HCT116 (cell line): ENCODE measurements at regions not wholly inside any gene's neighbourhood (a gene's known extent, or its start where the extent isn't known, plus 50 kb on each side); places are given as distances from the start of the nearest gene placed in this dataset.

Experiments
- ATAC-seq: fragments of 200-7000 bp; cut with Tn5 transposase; 2 replicates; pipeline ENCODE4 v1.9.1; 2020; ENCODE audit warnings: mild to moderate bottlenecking, moderate library complexity
- BruUV-seq: library from RNA; stranded (reverse); fragments of 400-500 nt; replicated peaks from 2 replicates; lab custom pipeline; 2021; lab: Mats Ljungman, UMichigan
- CTCF ChIA-PET: fragments of 300-600 bp; sonication (Branson Sonifier 250); formaldehyde crosslinking; loops from one replicate; lab custom pipeline; 2021; ENCODE audit warnings: antibody characterized with exemption; lab: Charles Lee
- POLR2A ChIA-PET: fragments of 300-600, 350-600 bp; sonication (Branson Sonifier 250); formaldehyde crosslinking; loops from one replicate; lab custom pipeline; 2021; ENCODE audit warnings: antibody characterized with exemption; lab: Charles Lee
- RAD21 ChIA-PET, 2 experiments: fragments of 300-600 bp; sonication (Branson Sonifier 250); formaldehyde crosslinking; loops; one replicate each; lab custom pipeline; 2023; ENCODE audit warnings: low total read pairs in 2 of 2; ENCODE audit not compliant: uncharacterized antibody in 2 of 2, unreplicated experiment in 2 of 2, low non-redundant PET in 1 of 2; lab: Charles Lee
- DNase-seq: peaks from one replicate; pipeline ENCODE4 v3.0.0-alpha.2; 2010; ENCODE audit warnings: low read depth, low spot score
- H2AFZ ChIP-seq: fragments of 200-600 bp; shearing (Covaris generic), sonication (generic); 2 replicates; pipeline ENCODE4 v1.6.1; 2017; ENCODE audit warnings: low read depth, mixed run types, mixed read lengths, antibody characterized with exemption, low read length; ENCODE audit not compliant: poor library complexity, severe bottlenecking
- H3K27ac ChIP-seq: 2 replicates; pipeline ENCODE4 v1.5.1; 2012; ENCODE audit warnings: low read depth, low read length
- H3K27me3 ChIP-seq: fragments of 200-600 bp; sonication (generic); 2 replicates; pipeline ENCODE4 v1.6.1; 2016; ENCODE audit warnings: mixed run types, low read length, mixed read lengths; ENCODE audit not compliant: insufficient read depth
- H3K36me3 ChIP-seq, 2 experiments: fragments of 200-500 bp in 1 of 2; fragments of 200-600 bp in 1 of 2; sonication (Bioruptor generic) in 1 of 2; sonication (generic) in 1 of 2; 2 replicates each; pipeline versions ENCODE4 v1.5.1 to v1.6.1; 2014 to 2016; ENCODE audit warnings: low read length in 2 of 2, inconsistent platforms in 1 of 2, mixed read lengths in 1 of 2, mixed run types in 1 of 2; ENCODE audit not compliant: insufficient read depth in 2 of 2, control insufficient read depth in 1 of 2
- H3K4me1 ChIP-seq, 2 experiments: fragments of 200-600 bp in 1 of 2; sonication (generic) in 1 of 2; 2 replicates each; pipeline versions ENCODE4 v1.5.1 to v1.6.1; 2012 to 2017; ENCODE audit warnings: low read length in 2 of 2, inconsistent platforms in 1 of 2, mild to moderate bottlenecking in 1 of 2, mixed read lengths in 1 of 2, mixed run types in 1 of 2, moderate library complexity in 1 of 2; ENCODE audit not compliant: insufficient read depth in 2 of 2, control insufficient read depth in 1 of 2
- H3K4me2 ChIP-seq: fragments of 200-600 bp; sonication (generic); 2 replicates; pipeline ENCODE4 v1.6.1; 2017; ENCODE audit warnings: mixed run types, low read length, mixed read lengths
- H3K4me3 ChIP-seq, 2 experiments: fragments of 200-600 bp in 1 of 2; sonication (generic) in 1 of 2; replicated peaks in 1 of 2; 2 replicates each; pipeline ENCODE4 v1.5.1; 2011 to 2016; ENCODE audit warnings: low read length in 2 of 2, control low read depth in 1 of 2, low read depth in 1 of 2, mild to moderate bottlenecking in 1 of 2, mixed read lengths in 1 of 2, mixed run types in 1 of 2
- H3K79me2 ChIP-seq: fragments of 200-600 bp; sonication (generic); 2 replicates; pipeline ENCODE4 v1.6.1; 2017; ENCODE audit warnings: mild to moderate bottlenecking, mixed run types, low read length, moderate library complexity, mixed read lengths; ENCODE audit not compliant: insufficient read depth
- H3K9ac ChIP-seq: fragments of 200-600 bp; sonication (generic); 2 replicates; pipeline ENCODE4 v1.6.1; 2016; ENCODE audit warnings: low read length, mixed read lengths
- H3K9me2 ChIP-seq: fragments of 200-600 bp; sonication (generic), shearing (Covaris generic); 2 replicates; pipeline ENCODE4 v1.6.1; 2017; ENCODE audit warnings: mixed run types, mild to moderate bottlenecking, moderate library complexity; ENCODE audit not compliant: insufficient read depth
- H3K9me3 ChIP-seq, 2 experiments: fragments of 200-500 bp in 1 of 2; fragments of 200-600 bp in 1 of 2; sonication (Bioruptor generic) in 1 of 2; sonication (generic) in 1 of 2; 2 replicates each; pipeline ENCODE4 v1.6.1; 2014 to 2017; ENCODE audit warnings: low read length in 2 of 2, mixed read lengths in 2 of 2, inconsistent platforms in 1 of 2, low read depth in 1 of 2, mild to moderate bottlenecking in 1 of 2, mixed run types in 1 of 2, moderate library complexity in 1 of 2; ENCODE audit not compliant: control insufficient read depth in 1 of 2, insufficient read depth in 1 of 2
- H4K20me1 ChIP-seq: fragments of 200-600 bp; sonication (generic), shearing (Covaris generic); 2 replicates; pipeline ENCODE4 v1.6.1; 2017; ENCODE audit warnings: mixed run types, mild to moderate bottlenecking, moderate library complexity; ENCODE audit not compliant: insufficient read depth
- EGR1 ChIP-seq: IDR thresholded peaks from 2 replicates; pipeline ENCODE4 v1.6.1; 2012; ENCODE audit warnings: low read depth
- ELF1 ChIP-seq: IDR thresholded peaks from 2 replicates; pipeline ENCODE4 v1.6.1; 2012; ENCODE audit warnings: low read depth, borderline replicate concordance
- EZH2 ChIP-seq: fragments of 200-600 bp; sonication (generic); IDR thresholded peaks from 2 replicates; pipeline ENCODE4 v1.6.1; 2017; ENCODE audit warnings: antibody characterized with exemption, mixed run types
- EZH2phosphoT487 ChIP-seq: fragments of 200-600 bp; IDR thresholded peaks from 2 replicates; pipeline ENCODE4 v1.6.1; 2018; ENCODE audit warnings: antibody characterized with exemption, borderline replicate concordance
- FOSL1 ChIP-seq: IDR thresholded peaks from 2 replicates; pipeline ENCODE4 v1.6.1; 2012; ENCODE audit warnings: low read depth
- POLR2AphosphoS5 ChIP-seq: IDR thresholded peaks from 2 replicates; pipeline ENCODE4 v1.6.1; 2011; ENCODE audit warnings: mild to moderate bottlenecking, low read depth, low read length, moderate library complexity
- YY1 ChIP-seq: IDR thresholded peaks from 2 replicates; pipeline ENCODE4 v1.6.1; 2011; ENCODE audit warnings: low read length, low read depth, moderate library complexity, mild to moderate bottlenecking; ENCODE audit not compliant: insufficient replicate concordance; ENCODE audit errors: extremely low read depth
- ZNF274 ChIP-seq: fragments of 200-500 bp; sonication (Bioruptor generic); IDR thresholded peaks from 2 replicates; pipeline ENCODE4 v1.6.1; 2014; ENCODE audit warnings: mild to moderate bottlenecking, low read depth, low read length, inconsistent platforms
- intact Hi-C: fragments of 100-400 bp; cut with micrococcal nuclease; formaldehyde crosslinking; loops from 2 replicates; pipeline ENCODE4 v1.10.0; 2022
- TF ChIP-seq, protein P1 (sequence below): IDR thresholded peaks from 2 replicates; pipeline ENCODE4 v1.6.1; 2012; ENCODE audit warnings: low read depth
- TF ChIP-seq, protein P2 (sequence below): IDR thresholded peaks from 2 replicates; pipeline ENCODE4 v1.6.1; 2012
- TF ChIP-seq, protein P3 (sequence below): IDR thresholded peaks from 2 replicates; pipeline ENCODE4 v1.6.1; 2012
- TF ChIP-seq, protein P4 (sequence below): IDR thresholded peaks from 2 replicates; pipeline ENCODE4 v1.6.1; 2011; ENCODE audit warnings: mild to moderate bottlenecking, low read length, moderate library complexity; ENCODE audit not compliant: insufficient replicate concordance; ENCODE audit errors: extremely low read depth

DNA sequence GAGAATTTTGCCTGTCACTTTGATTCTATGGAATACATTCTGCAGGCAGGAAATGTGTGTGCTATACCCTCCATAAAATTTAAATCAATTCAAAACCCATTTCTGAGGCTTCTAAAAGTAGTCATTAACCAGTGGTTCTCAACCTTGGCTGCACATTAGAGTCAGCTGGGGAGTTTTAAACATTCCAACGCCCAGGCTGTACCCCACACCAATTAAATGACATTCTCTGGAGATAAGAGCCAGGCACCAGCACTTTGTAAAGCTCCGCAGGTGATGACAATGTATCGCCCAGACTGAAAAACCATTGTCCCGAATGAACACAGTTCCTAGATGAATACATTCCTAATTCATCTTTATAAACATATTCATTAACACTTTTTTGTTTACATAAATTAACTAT, 110.6 kb upstream of the MB21D2 start:
- ATAC-seq (no peak), DNase-seq (no peak)
- Histone ChIP-seq H3K27me3 (no peaks in the 10 kb centered on the region), H3K36me3 (no peaks in the 10 kb centered on the region), H3K4me1 (no peaks in the 10 kb centered on the region), H3K27ac (no peak overlapping the region), H3K4me2 (no peak overlapping the region), H3K9me3 (no peaks in the 10 kb centered on the region), H3K4me3 (no peak overlapping the region), H4K20me1 (no peaks in the 10 kb centered on the region; the same call in 1 of the 2 replicates), H2AFZ (no peak overlapping the region), H3K79me2 (no peaks in the 10 kb centered on the region), H3K9me2 (no peaks in the 10 kb centered on the region), H3K9ac (no peak overlapping the region)
- TF ChIP-seq, protein P1, sequence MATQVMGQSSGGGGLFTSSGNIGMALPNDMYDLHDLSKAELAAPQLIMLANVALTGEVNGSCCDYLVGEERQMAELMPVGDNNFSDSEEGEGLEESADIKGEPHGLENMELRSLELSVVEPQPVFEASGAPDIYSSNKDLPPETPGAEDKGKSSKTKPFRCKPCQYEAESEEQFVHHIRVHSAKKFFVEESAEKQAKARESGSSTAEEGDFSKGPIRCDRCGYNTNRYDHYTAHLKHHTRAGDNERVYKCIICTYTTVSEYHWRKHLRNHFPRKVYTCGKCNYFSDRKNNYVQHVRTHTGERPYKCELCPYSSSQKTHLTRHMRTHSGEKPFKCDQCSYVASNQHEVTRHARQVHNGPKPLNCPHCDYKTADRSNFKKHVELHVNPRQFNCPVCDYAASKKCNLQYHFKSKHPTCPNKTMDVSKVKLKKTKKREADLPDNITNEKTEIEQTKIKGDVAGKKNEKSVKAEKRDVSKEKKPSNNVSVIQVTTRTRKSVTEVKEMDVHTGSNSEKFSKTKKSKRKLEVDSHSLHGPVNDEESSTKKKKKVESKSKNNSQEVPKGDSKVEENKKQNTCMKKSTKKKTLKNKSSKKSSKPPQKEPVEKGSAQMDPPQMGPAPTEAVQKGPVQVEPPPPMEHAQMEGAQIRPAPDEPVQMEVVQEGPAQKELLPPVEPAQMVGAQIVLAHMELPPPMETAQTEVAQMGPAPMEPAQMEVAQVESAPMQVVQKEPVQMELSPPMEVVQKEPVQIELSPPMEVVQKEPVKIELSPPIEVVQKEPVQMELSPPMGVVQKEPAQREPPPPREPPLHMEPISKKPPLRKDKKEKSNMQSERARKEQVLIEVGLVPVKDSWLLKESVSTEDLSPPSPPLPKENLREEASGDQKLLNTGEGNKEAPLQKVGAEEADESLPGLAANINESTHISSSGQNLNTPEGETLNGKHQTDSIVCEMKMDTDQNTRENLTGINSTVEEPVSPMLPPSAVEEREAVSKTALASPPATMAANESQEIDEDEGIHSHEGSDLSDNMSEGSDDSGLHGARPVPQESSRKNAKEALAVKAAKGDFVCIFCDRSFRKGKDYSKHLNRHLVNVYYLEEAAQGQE: no peak
- TF ChIP-seq EZH2phosphoT487: no peak
- TF ChIP-seq, protein P2, sequence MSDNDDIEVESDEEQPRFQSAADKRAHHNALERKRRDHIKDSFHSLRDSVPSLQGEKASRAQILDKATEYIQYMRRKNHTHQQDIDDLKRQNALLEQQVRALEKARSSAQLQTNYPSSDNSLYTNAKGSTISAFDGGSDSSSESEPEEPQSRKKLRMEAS: no peak
- no peak for TF ChIP-seq FOSL1
- TF ChIP-seq ZNF274: no peak
- TF ChIP-seq, protein P3, sequence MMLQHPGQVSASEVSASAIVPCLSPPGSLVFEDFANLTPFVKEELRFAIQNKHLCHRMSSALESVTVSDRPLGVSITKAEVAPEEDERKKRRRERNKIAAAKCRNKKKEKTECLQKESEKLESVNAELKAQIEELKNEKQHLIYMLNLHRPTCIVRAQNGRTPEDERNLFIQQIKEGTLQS: no peak
- TF ChIP-seq, protein P4, sequence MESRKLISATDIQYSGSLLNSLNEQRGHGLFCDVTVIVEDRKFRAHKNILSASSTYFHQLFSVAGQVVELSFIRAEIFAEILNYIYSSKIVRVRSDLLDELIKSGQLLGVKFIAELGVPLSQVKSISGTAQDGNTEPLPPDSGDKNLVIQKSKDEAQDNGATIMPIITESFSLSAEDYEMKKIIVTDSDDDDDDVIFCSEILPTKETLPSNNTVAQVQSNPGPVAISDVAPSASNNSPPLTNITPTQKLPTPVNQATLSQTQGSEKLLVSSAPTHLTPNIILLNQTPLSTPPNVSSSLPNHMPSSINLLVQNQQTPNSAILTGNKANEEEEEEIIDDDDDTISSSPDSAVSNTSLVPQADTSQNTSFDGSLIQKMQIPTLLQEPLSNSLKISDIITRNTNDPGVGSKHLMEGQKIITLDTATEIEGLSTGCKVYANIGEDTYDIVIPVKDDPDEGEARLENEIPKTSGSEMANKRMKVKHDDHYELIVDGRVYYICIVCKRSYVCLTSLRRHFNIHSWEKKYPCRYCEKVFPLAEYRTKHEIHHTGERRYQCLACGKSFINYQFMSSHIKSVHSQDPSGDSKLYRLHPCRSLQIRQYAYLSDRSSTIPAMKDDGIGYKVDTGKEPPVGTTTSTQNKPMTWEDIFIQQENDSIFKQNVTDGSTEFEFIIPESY: no peak
- no peak for TF ChIP-seq EGR1
- TF ChIP-seq EZH2: no peak
- TF ChIP-seq POLR2AphosphoS5: no peak
- no peak for TF ChIP-seq YY1
- TF ChIP-seq ELF1: no peak
- ChIA-PET RAD21 (no interaction called here), CTCF (no interaction called here), POLR2A (no interaction called here)
- BruUV-seq: no TSS peak
- intact Hi-C loops: no loop called here
